Activated T-helper 1 cell treated with anti-CD3 and anti-CD28 coated beads, Interleukin-12 subunit alpha, Interleukin-12 subunit beta, Interleukin-2, Interleukin-4 antibody, amounts not matched to agents 30 ng/mL and 10 ng/mL and 1 ng/mL, durations not matched to agents 14 hours and 24 hours and 36 hours (primary cell): ENCODE measurements at regions not wholly inside any gene's neighbourhood (a gene's known extent, or its start where the extent isn't known, plus 50 kb on each side); places are given as distances from the start of the nearest gene placed in this dataset.
"Not testable (repeated sequence)": the region's sequence is repeated elsewhere in the genome, so short reads cannot be mapped to it uniquely, and the experiment has no call there.

Source experiments
- DNase-seq: peaks from one replicate; pipeline ENCODE4 v3.0.0; 2021; ENCODE audit warnings: low spot score
- H3K27ac Mint-ChIP-seq: one replicate; pipeline ENCODE4 v1.8.0; 2021; ENCODE audit warnings: mild to moderate bottlenecking, mixed read lengths
- H3K27me3 Mint-ChIP-seq: one replicate; pipeline ENCODE4 v1.8.0; 2022; ENCODE audit warnings: mild to moderate bottlenecking, moderate library complexity, mixed read lengths; ENCODE audit not compliant: insufficient read depth
- H3K36me3 Mint-ChIP-seq: one replicate; pipeline ENCODE4 v1.8.0; 2021; ENCODE audit warnings: low read depth, mixed read lengths
- H3K4me1 Mint-ChIP-seq: one replicate; pipeline ENCODE4 v1.8.0; 2021; ENCODE audit warnings: low read depth, mixed read lengths
- H3K4me3 Mint-ChIP-seq: one replicate; pipeline ENCODE4 v1.8.0; 2021; ENCODE audit warnings: mild to moderate bottlenecking, moderate library complexity, mixed read lengths
- H3K9me3 Mint-ChIP-seq: one replicate; pipeline ENCODE4 v1.8.0; 2021; ENCODE audit warnings: mixed read lengths
- intact Hi-C: fragments of 100-400 bp; cut with micrococcal nuclease; formaldehyde crosslinking; loops from one replicate; pipeline ENCODE4 v1.15.1; 2024

- peaks cover 55% of the 10 kb centered on the region for H3K4me1 Mint-ChIP-seq
- DNase-seq = no peak
- H3K4me3 Mint-ChIP-seq = no peak overlapping the region
- intact Hi-C loops = loop anchor here (1.0 to 5.0 kb wide), 8 partner anchors 85 to 646 kb away; partner anchors contain the start of genes GSTCD, INTS12 and TET2
- H3K27ac Mint-ChIP-seq = peak overlapping the region; percentile 65
- no peaks in the 10 kb centered on the region for H3K36me3 Mint-ChIP-seq
- H3K27me3 Mint-ChIP-seq = no peaks in the 10 kb centered on the region
- no peaks in the 10 kb centered on the region for H3K9me3 Mint-ChIP-seq
These were observed 84.9 kb upstream of the TET2 start for GRCh38 chr4:105061731-105062130.

GRCh38 chr4:105066401-105066800 is 80.3 kb upstream of the TET2 start:
- no peaks in the 10 kb centered on the region for H3K9me3 Mint-ChIP-seq
- no peak for DNase-seq
- no peaks in the 10 kb centered on the region for H3K36me3 Mint-ChIP-seq
- intact Hi-C loops = no loop called here
- no peak overlapping the region for H3K27ac Mint-ChIP-seq
- H3K27me3 Mint-ChIP-seq = peaks cover 2% of the 10 kb centered on the region
- H3K4me3 Mint-ChIP-seq = no peak overlapping the region
- peaks cover 19% of the 10 kb centered on the region for H3K4me1 Mint-ChIP-seq

DNA sequence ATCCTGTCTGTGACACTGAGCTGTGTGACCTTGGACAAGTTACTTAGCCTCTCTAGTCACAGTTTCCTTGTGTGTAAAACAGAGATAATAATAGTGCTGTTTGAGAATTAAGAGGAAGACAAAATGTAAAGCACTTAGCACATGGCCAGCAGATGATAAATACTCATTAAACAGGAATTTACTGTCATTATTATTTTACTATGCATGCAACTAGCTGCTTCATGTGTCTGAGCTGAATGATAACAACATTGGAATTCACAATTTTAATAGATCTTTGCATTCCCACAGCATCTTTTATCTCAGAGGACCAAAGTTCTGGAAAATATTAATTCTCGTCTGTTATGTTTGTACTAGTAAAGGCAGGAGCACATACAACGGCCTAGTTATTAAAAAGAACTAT is 79.2 kb upstream of the TET2 start:
- Mint-ChIP-seq H3K27ac (no peak overlapping the region), H3K27me3 (peaks cover 2% of the 10 kb centered on the region), H3K36me3 (no peaks in the 10 kb centered on the region), H3K4me1 (peaks cover 14% of the 10 kb centered on the region), H3K4me3 (no peak overlapping the region), H3K9me3 (no peaks in the 10 kb centered on the region)
- intact Hi-C loops = no loop called here
- no peak for DNase-seq

DNA sequence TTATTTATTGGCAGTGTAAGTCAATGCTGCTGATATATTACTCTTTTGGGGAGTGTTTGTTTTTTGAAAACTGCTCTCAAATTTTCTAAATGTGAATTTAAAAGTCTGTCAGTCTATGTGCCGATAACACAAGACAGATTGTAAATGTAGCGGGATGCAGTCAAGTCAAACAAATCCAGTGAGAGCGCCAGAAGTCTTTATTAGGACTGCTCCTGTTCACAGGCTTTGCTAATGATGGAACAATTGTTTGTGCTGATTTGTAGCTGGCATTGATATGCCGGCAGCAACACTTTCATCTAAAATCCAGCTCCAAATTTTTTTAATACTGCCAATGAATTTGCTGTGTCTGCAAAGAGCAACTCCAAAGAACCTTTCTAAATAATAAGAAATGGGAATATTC is 78.7 kb upstream of the TET2 start:
- H3K27ac Mint-ChIP-seq = no peak overlapping the region
- intact Hi-C loops = no loop called here
- no peaks in the 10 kb centered on the region for H3K36me3 Mint-ChIP-seq
- no peak for DNase-seq
- no peaks in the 10 kb centered on the region for H3K9me3 Mint-ChIP-seq
- H3K4me3 Mint-ChIP-seq = no peak overlapping the region
- H3K27me3 Mint-ChIP-seq = peaks cover 2% of the 10 kb centered on the region
- peaks cover 10% of the 10 kb centered on the region for H3K4me1 Mint-ChIP-seq

DNA sequence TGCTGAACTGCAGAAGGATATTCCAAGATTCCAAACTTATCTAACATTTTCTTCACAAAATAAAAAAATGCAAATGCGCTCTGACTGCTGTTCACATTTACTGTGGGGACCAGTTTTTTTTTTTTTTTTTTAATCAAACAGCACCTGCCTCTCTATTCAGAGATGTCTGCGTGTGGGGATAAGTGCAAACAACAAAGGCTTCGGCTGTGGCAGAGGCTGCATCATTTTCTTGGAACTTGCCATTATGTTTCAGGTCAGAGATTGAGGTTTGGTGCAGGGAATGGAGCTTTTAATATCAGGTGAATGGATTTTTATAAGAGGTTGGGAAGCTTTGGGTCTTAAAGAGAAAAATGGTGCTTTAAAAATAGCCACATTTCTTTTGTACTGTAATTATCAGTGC is 78.2 kb upstream of the TET2 start:
- Mint-ChIP-seq H3K36me3 (no peaks in the 10 kb centered on the region), H3K4me1 (peaks cover 4% of the 10 kb centered on the region), H3K27ac (no peak overlapping the region), H3K9me3 (no peaks in the 10 kb centered on the region), H3K4me3 (no peak overlapping the region), H3K27me3 (peaks cover 2% of the 10 kb centered on the region)
- no peak for DNase-seq
- intact Hi-C loops = no loop called here

DNA sequence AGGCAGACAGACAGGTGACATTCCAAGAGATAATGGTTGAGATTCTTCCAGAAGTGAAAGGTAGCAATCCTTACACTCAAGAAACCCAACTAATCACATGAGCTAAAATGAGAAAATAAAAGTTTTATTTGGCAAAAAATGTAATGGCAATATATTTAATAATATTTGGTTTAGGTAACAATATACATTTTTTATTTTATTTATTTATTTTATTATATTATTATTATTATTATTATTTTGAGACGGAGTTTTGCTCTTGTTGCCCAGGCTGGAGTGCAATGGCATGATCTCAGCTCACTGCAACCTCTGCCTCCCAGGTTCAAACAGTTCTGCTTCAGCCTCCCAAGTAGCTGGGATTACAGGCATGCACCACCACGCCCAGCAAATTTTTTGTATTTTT is 74.6 kb upstream of the TET2 start:
- H3K4me1 Mint-ChIP-seq, H3K27me3 Mint-ChIP-seq, H3K27ac Mint-ChIP-seq, intact Hi-C loops, H3K4me3 Mint-ChIP-seq, H3K36me3 Mint-ChIP-seq, DNase-seq, H3K9me3 Mint-ChIP-seq: not testable (repeated sequence)

DNA sequence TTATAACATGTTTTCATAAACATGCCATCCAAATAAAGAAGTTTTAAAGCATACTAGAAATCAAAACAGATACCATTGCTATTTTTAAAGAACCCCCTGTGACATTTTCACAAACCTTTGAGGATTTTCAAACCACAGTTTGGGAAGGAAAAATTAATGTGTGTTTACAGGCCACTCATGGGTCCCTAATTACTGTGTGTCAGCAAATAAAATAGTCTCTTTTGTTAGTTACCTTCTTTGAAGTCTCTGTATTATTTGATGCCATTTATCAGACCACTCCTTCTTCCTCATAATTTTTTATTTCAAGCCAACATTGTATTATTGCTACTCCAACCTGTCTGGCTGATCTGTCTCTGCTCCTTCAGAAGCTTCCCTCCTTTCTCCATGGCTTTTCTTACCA is 72.6 kb upstream of the TET2 start:
- Mint-ChIP-seq H3K27me3 (peaks cover 2% of the 10 kb centered on the region), H3K4me3 (no peak overlapping the region)

GRCh38 chr4:105075045-105075444 is 71.6 kb upstream of the TET2 start:
- Mint-ChIP-seq H3K4me3 (no peak overlapping the region), H3K4me1 (no peaks in the 10 kb centered on the region), H3K9me3 (peaks cover 5% of the 10 kb centered on the region), H3K27ac (no peak overlapping the region), H3K36me3 (no peaks in the 10 kb centered on the region), H3K27me3 (peaks cover 2% of the 10 kb centered on the region)
- intact Hi-C loops = no loop called here
- DNase-seq = no peak

More for the DNA sequence above, 72.6 kb upstream of the TET2 start:
- H3K27ac Mint-ChIP-seq = no peak overlapping the region
- H3K9me3 Mint-ChIP-seq = no peaks in the 10 kb centered on the region
- no peak for DNase-seq
- no peaks in the 10 kb centered on the region for H3K4me1 Mint-ChIP-seq
- H3K36me3 Mint-ChIP-seq = no peaks in the 10 kb centered on the region
- intact Hi-C loops = no loop called here

GRCh38 chr4:105088110-105088879 is 58.4 kb upstream of the TET2 start:
- H3K4me3 Mint-ChIP-seq = no peak overlapping the region
- H3K4me1 Mint-ChIP-seq = no peaks in the 10 kb centered on the region
- H3K36me3 Mint-ChIP-seq = peaks cover 2% of the 10 kb centered on the region
- H3K9me3 Mint-ChIP-seq = peaks cover 27% of the 10 kb centered on the region
- intact Hi-C loops = no loop called here
- H3K27ac Mint-ChIP-seq = no peak overlapping the region
- DNase-seq = no peak
- H3K27me3 Mint-ChIP-seq = peaks cover 7% of the 10 kb centered on the region

DNA sequence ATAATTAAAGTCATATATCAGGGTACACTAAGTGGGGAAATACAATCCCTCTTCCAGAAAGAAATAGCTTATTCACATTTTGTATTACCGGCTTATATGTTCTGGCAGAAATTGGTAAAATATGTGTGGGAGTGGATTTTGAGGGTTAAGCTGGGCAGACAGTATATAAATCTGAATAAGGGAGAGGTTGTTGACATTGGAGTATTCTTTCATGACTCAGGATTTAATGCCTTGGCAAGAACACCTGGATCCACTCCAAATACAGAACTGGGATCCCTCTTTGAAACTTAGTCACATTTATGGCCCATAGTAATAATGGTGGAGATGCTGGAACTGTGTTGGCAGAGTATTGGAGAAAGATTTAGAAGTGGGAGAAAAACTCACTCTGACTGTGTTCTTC is 54.3 kb upstream of the TET2 start:
- Mint-ChIP-seq H3K9me3 (peaks cover 37% of the 10 kb centered on the region), H3K4me3 (no peak overlapping the region), H3K36me3 (no peaks in the 10 kb centered on the region), H3K4me1 (no peaks in the 10 kb centered on the region), H3K27me3 (peaks cover 2% of the 10 kb centered on the region), H3K27ac (no peak overlapping the region)
- no peak for DNase-seq
- intact Hi-C loops = no loop called here

DNA sequence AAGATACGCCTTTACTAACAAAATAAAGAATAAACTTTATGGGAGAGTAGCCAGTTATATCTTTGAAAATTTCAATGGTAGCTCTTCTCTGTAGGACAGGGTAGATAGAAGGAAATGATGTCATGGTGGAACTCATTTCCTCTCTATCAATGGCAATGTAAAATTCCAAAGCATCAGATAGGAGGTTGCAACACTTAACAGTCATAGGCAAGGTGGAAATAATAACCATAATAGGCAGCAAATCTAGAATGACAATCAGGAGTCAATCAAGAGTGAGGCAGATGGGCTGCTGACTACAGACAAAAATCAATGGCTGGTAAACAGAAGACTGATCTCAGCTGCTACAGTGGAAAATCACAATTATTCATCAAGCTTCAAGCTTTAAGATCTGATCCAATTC is 53.9 kb upstream of the TET2 start:
- H3K4me3 Mint-ChIP-seq = no peak overlapping the region
- DNase-seq = no peak
- no peaks in the 10 kb centered on the region for H3K4me1 Mint-ChIP-seq
- peaks cover 37% of the 10 kb centered on the region for H3K9me3 Mint-ChIP-seq
- no peak overlapping the region for H3K27ac Mint-ChIP-seq
- peaks cover 2% of the 10 kb centered on the region for H3K27me3 Mint-ChIP-seq
- intact Hi-C loops = no loop called here
- no peaks in the 10 kb centered on the region for H3K36me3 Mint-ChIP-seq

GRCh38 chr4:105093975-105094374 is 52.7 kb upstream of the TET2 start:
- intact Hi-C loops = no loop called here
- peaks cover 2% of the 10 kb centered on the region for H3K27me3 Mint-ChIP-seq
- DNase-seq = no peak
- no peaks in the 10 kb centered on the region for H3K4me1 Mint-ChIP-seq
- H3K4me3 Mint-ChIP-seq = no peak overlapping the region
- H3K36me3 Mint-ChIP-seq = no peaks in the 10 kb centered on the region
- H3K27ac Mint-ChIP-seq = no peak overlapping the region
- H3K9me3 Mint-ChIP-seq = peaks cover 49% of the 10 kb centered on the region
